ENCODE measurements at regions not wholly inside any gene's neighbourhood (a gene's known extent, or its start where the extent isn't known, plus 50 kb on each side); places are given as distances from the start of the nearest gene placed in this dataset.
A peak's percentile ranks its signal among the peaks of the same experiment; 100 is the strongest.

GRCh38 chr13:111429064-111429558 lies 108.7 kb downstream of the TEX29 start:
- in situ Hi-C loops (cut with MboI; ENCODE audit: low sequenced_read_pairs, unreplicated experiment) = no loop called here
- peak; percentile 64 for DNase-seq (ENCODE audit: low spot score)
- no peak for TF ChIP-seq CTCF (IDR thresholded peaks at IDR 0.05; ENCODE audit: borderline replicate concordance, control extremely low read depth, extremely low read depth, insufficient read depth, missing control alignments)

DNA sequence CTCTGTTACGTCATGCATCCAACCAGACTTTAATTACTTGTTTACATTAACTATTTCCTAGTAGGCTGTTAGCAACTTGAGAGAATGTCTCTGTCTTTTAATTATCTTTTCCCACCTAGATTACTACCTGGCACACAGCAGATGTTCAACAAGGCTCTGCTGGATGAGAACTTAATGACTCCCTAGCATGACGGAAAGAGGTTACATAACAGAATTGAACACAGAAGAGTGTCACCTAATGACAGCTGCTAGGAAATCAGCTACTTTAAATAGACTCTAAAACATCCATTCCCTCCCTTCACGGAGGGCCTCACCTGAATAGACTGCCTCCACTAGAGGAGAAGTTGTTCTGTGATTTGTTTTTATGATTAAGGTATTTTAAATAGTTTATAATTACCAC lies 110.8 kb downstream of the TEX29 start:
- TF ChIP-seq CTCF (IDR thresholded peaks at IDR 0.05; ENCODE audit: borderline replicate concordance, control extremely low read depth, extremely low read depth, insufficient read depth, missing control alignments) = no peak
- DNase-seq (ENCODE audit: low spot score) = no peak
- in situ Hi-C loops (cut with MboI; ENCODE audit: low sequenced_read_pairs, unreplicated experiment) = no loop called here

GRCh38 chr13:111434578-111435159 lies 114.2 kb downstream of the TEX29 start:
- DNase-seq (ENCODE audit: low spot score) = no peak
- in situ Hi-C loops (cut with MboI; ENCODE audit: low sequenced_read_pairs, unreplicated experiment) = no loop called here
- TF ChIP-seq CTCF (IDR thresholded peaks at IDR 0.05; ENCODE audit: borderline replicate concordance, control extremely low read depth, extremely low read depth, insufficient read depth, missing control alignments) = no peak

DNA sequence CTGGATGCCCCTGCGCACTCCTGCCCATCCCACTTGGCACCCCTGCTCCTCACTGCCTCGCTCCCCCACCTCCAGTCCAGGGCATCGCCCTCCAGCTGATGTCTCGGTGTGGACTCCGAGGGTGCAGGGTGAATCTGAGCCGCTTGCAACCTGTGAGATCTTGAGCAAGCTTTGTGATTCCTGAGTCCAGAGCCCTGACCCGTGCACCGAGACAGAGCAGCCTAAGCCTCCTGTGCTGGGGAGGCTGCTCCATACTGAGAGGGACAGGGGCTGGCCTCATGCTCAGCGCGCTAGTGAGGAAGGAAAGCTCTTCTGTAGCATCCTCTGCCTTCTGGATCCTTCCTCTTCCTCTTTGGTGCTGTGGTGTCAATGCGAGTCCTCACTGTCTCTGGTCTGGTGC lies 116.0 kb downstream of the TEX29 start:
- TF ChIP-seq CTCF (IDR thresholded peaks at IDR 0.05; ENCODE audit: borderline replicate concordance, control extremely low read depth, extremely low read depth, insufficient read depth, missing control alignments) = no peak
- no peak for DNase-seq (ENCODE audit: low spot score)
- in situ Hi-C loops (cut with MboI; ENCODE audit: low sequenced_read_pairs, unreplicated experiment) = no loop called here

DNA sequence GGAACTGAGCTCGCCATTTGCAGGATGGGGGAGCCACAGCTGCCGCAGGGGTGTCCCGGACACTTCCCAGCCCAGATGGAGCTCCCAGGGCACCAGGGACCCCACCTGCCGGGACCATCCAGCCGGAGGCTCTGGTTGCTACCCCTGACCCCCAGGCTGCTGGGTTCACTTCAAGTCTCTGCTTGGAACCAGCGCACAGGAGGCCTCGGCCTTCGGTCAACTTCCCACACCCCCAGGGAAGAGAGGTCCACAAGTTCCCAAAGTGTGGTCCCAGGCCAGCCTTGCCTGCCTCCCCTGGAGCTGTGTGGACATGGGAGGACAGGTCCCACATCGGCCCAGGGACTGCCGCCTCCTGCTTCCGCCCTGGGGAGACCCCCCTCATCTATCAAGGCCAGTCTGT lies 117.0 kb downstream of the TEX29 start:
- in situ Hi-C loops (cut with MboI; ENCODE audit: low sequenced_read_pairs, unreplicated experiment) = no loop called here
- no peak for TF ChIP-seq CTCF (IDR thresholded peaks at IDR 0.05; ENCODE audit: borderline replicate concordance, control extremely low read depth, extremely low read depth, insufficient read depth, missing control alignments)
- no peak for DNase-seq (ENCODE audit: low spot score)

DNA sequence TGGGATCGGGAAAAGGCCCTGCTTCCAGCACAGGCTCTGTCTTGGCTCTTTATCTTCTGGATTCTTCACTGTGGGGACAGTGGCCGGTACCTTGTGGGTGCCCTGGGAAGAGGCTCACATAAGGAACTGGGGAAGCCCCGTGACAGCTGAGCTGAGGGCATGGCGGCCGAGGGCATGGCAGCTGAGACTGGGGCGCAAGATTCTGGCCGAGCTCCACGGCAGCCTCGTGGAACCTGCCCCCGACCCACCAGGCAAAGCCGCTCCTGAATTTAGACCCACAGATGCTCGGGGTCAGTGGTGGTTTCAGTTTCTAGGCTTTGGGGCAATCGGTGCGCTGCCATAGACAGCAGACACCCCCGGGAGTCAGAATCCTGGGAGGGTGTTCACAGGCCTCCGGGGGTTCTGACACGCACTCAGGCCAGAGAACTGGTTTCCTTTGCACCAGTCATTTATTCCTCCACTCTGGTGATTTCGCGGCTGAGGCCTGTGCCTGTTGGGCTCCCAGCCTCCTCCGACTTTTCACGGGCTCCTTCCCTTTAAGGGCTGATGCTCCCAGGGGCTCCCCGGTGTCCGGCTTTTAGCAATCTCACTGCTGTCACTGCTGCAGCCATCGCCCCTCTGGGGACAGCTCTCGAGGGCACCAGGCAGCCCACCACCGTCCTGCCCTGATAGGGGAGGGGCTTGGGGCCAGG lies 117.6 kb downstream of the TEX29 start:
- no peak for TF ChIP-seq CTCF (IDR thresholded peaks at IDR 0.05; ENCODE audit: borderline replicate concordance, control extremely low read depth, extremely low read depth, insufficient read depth, missing control alignments)
- DNase-seq (ENCODE audit: low spot score) = no peak
- in situ Hi-C loops (cut with MboI; ENCODE audit: low sequenced_read_pairs, unreplicated experiment) = no loop called here

Measured in GM13976 (cell line).